Body of pancreas (tissue), 4 donors: ENCODE measurements at regions not wholly inside any gene's neighbourhood (a gene's known extent, or its start where the extent isn't known, plus 50 kb on each side); places are given as distances from the start of the nearest gene placed in this dataset.

ENCODE experiments used
- ATAC-seq: fragments of 150-250 bp; one replicate; pipeline ENCODE4 v1.9.1; 2016
- DNase-seq, 4 donors: peaks; one replicate each; pipeline ENCODE4 v3.0.0-alpha.2; 2019
- H3K27ac ChIP-seq, 4 donors: fragments of 200-600 bp; sonication (generic); 1 replicate in 3 of 4; 2 replicates in 1 of 4; pipeline versions ENCODE4 v1.5.1 to v1.6.1; 2016 to 2019; ENCODE audit warnings: mild to moderate bottlenecking in 1 of 4, mixed read lengths in 1 of 4, moderate library complexity in 1 of 4
- H3K27me3 ChIP-seq, 2 donors: fragments of 200-600 bp; sonication (generic); one replicate each; pipeline ENCODE4 v1.6.0; 2016; ENCODE audit warnings: mild to moderate bottlenecking in 1 of 2
- H3K36me3 ChIP-seq, 2 donors: fragments of 200-600 bp; sonication (generic); replicated peaks in 1 of 2; 2 replicates each; pipeline ENCODE4 v1.5.1; 2016; ENCODE audit warnings: low read depth in 2 of 2; ENCODE audit not compliant: insufficient read depth in 1 of 2
- H3K4me1 ChIP-seq: fragments of 200-600 bp; sonication (generic); one replicate; pipeline ENCODE4 v1.6.0; 2016
- H3K4me3 ChIP-seq, 2 donors: fragments of 200-600 bp; sonication (generic); 1 replicate in 1 of 2; 2 replicates in 1 of 2; pipeline ENCODE4 v1.5.1; 2016 to 2019
- H3K9me3 ChIP-seq, 3 donors: fragments of 200-600 bp; sonication (generic); 1 replicate in 2 of 3; 2 replicates in 1 of 3; pipeline ENCODE4 v1.5.1; 2016
- POLR2A ChIP-seq, 3 donors: fragments of 450-650 bp; IDR thresholded peaks; one replicate each; pipeline ENCODE4 v1.6.1; 2016; ENCODE audit warnings: antibody characterized with exemption in 3 of 3, mild to moderate bottlenecking in 2 of 3
- WGBS, 2 donors: methylation state at CpG; one replicate each; pipeline ENCODE4 v1.1.5; 2017; 5-methylcytosine and 5-hydroxymethylcytosine counted together
- intact Hi-C: fragments of 100-400 bp; cut with DNase I; formaldehyde crosslinking; loops from one replicate; pipeline ENCODE4 v1.15.1; 2023
- TF ChIP-seq, protein P1 (sequence below), 7 experiments: fragments of 450-650 bp in 4 of 7; fragments of 200-600 bp in 3 of 7; sonication (generic) in 3 of 7; IDR thresholded peaks; one replicate each; pipeline ENCODE4 v1.5.1; 2016 to 2019; ENCODE audit warnings: antibody characterized with exemption in 7 of 7

DNA sequence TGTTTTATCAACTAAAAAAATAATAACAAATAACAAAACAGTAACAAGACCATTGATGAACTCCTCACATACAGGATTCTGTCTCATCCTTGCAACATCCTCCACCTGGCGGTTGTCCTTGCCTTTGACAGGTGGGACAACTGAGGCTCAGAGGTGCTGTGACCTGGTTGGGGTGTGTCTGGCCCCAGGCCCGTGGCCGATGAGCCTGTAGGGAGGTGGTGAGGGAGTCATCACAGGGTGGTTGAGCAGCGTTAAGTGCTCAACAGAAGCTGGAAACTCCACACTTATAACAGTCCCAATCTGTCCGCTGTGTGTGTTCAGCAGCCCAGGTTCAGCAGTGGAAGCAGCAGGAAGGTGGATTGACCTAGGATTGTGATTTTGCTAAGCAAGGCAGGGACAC lies 131.6 kb upstream of the RAB12 start:
- Histone ChIP-seq H3K36me3 (no peaks in the 10 kb centered on the region), H3K4me1 (no peaks in the 10 kb centered on the region), H3K27ac (no peak overlapping the region), H3K4me3 (no peak overlapping the region), H3K9me3 (no peaks in the 10 kb centered on the region), H3K27me3 (no peaks in the 10 kb centered on the region)
- no peak for DNase-seq
- WGBS, 2 donors, result 76 to 83% methylated on average over 5 of the region's 5 CpGs
- TF ChIP-seq POLR2A (IDR thresholded peaks at IDR 0.05), result no peak
- TF ChIP-seq, protein P1, sequence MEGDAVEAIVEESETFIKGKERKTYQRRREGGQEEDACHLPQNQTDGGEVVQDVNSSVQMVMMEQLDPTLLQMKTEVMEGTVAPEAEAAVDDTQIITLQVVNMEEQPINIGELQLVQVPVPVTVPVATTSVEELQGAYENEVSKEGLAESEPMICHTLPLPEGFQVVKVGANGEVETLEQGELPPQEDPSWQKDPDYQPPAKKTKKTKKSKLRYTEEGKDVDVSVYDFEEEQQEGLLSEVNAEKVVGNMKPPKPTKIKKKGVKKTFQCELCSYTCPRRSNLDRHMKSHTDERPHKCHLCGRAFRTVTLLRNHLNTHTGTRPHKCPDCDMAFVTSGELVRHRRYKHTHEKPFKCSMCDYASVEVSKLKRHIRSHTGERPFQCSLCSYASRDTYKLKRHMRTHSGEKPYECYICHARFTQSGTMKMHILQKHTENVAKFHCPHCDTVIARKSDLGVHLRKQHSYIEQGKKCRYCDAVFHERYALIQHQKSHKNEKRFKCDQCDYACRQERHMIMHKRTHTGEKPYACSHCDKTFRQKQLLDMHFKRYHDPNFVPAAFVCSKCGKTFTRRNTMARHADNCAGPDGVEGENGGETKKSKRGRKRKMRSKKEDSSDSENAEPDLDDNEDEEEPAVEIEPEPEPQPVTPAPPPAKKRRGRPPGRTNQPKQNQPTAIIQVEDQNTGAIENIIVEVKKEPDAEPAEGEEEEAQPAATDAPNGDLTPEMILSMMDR (IDR thresholded peaks at IDR 0.05), result no peak
- intact Hi-C loops, result loop anchor here (10.0 kb wide), 1 partner anchor 1203 kb away; no protein-coding TSS in a partner anchor
- ATAC-seq, result no peak

DNA sequence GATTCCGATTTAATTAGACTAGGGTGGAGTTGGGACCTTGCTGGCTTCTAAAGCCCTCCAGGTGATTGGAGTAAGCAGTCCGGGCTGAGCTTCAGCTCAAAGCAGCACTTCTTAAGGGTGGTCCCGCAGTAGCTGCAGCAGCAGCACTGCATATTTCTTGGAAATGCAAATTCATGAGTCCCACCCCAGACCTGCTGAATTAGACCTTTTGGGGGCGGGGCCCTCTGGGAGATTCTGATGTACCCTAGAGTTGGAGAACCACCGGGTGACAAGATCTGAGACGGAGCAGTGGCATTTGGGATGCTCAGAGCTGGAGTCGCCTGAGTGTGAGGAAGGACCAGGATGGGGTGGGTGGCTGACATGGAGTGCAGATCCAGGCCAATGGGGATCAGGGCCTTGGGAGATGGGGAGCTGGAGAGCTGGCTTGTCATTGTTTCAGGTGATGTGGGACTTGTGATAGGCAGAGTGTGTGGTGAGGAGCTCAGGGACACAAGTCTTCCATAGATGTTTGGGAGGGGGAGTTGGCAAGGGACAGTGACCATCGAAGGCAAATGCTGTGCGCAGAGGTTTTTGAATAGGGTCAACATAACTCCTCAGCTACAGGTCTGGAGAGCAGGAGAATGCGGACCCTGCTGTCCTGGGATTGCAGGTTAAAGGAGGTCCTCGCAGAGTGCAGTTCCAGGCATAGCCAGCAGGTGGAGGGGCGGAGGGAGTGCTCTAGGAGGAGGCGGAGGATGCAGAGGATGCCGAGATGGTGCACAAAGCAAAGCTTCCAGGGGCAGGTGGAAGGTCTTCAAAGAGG lies 130.9 kb upstream of the RAB12 start:
- Histone ChIP-seq H3K4me1 (no peaks in the 10 kb centered on the region), H3K27ac (no peak overlapping the region), H3K9me3 (no peaks in the 10 kb centered on the region), H3K27me3 (no peaks in the 10 kb centered on the region), H3K4me3 (no peak overlapping the region), H3K36me3 (no peaks in the 10 kb centered on the region)
- no peak for ATAC-seq
- intact Hi-C loops, result loop anchor here (10.0 kb wide), 1 partner anchor 1204 kb away; no protein-coding TSS in a partner anchor
- WGBS, 2 donors, result 45 to 46% methylated on average over 14 of the region's 14 CpGs
- TF ChIP-seq, protein P1 (IDR thresholded peaks at IDR 0.05), result peak; percentile 54 to 80 (median 75)
- TF ChIP-seq POLR2A (IDR thresholded peaks at IDR 0.05), result no peak
- peak; percentile 52 to 63 (median 59) for DNase-seq

DNA sequence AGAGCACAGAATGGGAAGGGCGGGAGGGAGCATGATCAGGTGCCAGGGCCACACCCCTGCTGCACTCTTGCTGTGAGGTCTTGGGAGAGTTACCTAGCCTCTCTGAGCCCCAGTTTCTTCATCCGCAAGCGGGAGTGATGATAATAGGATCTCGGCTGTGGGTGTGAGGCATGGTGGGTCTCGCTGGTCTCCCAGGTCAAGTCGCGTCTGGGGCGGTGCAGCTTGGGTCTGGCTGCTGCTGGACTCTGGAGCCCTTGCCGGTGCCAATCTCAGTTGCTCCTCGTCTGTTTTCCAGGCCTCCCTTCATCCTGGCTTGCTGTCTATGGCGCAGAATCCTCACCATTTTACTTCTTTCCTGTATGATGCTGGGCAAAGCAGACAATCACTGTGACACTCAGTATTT lies 130.3 kb upstream of the RAB12 start:
- H3K4me3 ChIP-seq, result no peak overlapping the region
- H3K27me3 ChIP-seq, result no peaks in the 10 kb centered on the region
- TF ChIP-seq, protein P1 (IDR thresholded peaks at IDR 0.05), result peak in 1 of 7 experiments; percentile 3
- TF ChIP-seq POLR2A (IDR thresholded peaks at IDR 0.05), result no peak
- no peak for DNase-seq
- no peaks in the 10 kb centered on the region for H3K9me3 ChIP-seq
- no peak for ATAC-seq
- intact Hi-C loops, result loop anchor here (10.0 kb wide), 1 partner anchor 1204 kb away; no protein-coding TSS in a partner anchor
- H3K4me1 ChIP-seq, result no peaks in the 10 kb centered on the region
- WGBS, 2 donors, result 70% methylated on average over 11 of the region's 11 CpGs
- H3K27ac ChIP-seq, result no peak overlapping the region
- no peaks in the 10 kb centered on the region for H3K36me3 ChIP-seq

DNA sequence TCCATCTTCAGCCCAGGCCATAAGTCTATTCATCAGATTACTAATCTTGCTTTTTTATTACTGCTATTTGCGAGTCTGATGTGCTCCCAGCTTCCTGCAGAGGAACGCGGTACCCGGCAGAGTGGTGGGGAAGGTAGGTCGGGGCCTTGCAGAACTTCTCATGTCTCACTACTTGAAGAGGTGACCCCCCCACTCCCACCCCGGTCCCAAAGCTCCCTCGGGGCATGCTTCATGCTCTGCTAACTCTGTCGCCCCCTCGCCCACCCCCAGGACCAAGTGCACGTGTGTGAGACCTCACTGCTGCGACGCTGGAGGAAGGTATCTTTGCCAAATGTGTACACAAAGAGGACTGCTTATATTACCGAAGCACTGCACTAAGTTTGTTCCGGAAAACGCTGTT lies 129.4 kb upstream of the RAB12 start:
- H3K4me1 ChIP-seq, result no peaks in the 10 kb centered on the region
- no peaks in the 10 kb centered on the region for H3K9me3 ChIP-seq
- no peak overlapping the region for H3K4me3 ChIP-seq
- no peak for DNase-seq
- no peaks in the 10 kb centered on the region for H3K27me3 ChIP-seq
- TF ChIP-seq, protein P1 (IDR thresholded peaks at IDR 0.05), result no peak
- no peak for TF ChIP-seq POLR2A (IDR thresholded peaks at IDR 0.05)
- intact Hi-C loops, result loop anchor here (10.0 kb wide), 1 partner anchor 1205 kb away; no protein-coding TSS in a partner anchor
- no peak overlapping the region for H3K27ac ChIP-seq
- H3K36me3 ChIP-seq, result no peaks in the 10 kb centered on the region
- ATAC-seq, result no peak
- 57 to 61% methylated on average over 15 of the region's 15 CpGs for WGBS, 2 donors
